CD4-positive, alpha-beta T cell treated with Interleukin-17A for 1 hour (primary cell): ENCODE measurements at regions not wholly inside any gene's neighbourhood (a gene's known extent, or its start where the extent isn't known, plus 50 kb on each side); places are given as distances from the start of the nearest gene placed in this dataset.
"Not testable (repeated sequence)": the region's sequence is repeated elsewhere in the genome, so short reads cannot be mapped to it uniquely, and the experiment has no call there.

ENCODE experiments used
- DNase-seq: peaks from one replicate; pipeline ENCODE4 v3.0.0-alpha.2; 2020

- DNase-seq, result not testable (repeated sequence)
Measured at GRCh38 chr7:66459783-66460413, 168.8 kb upstream of the KCTD7 start.

- no peak for DNase-seq
Measured at GRCh38 chr7:66460921-66461361, 167.7 kb upstream of the KCTD7 start.

- not testable (repeated sequence) for DNase-seq
Measured at GRCh38 chr7:66461397-66461796, 167.3 kb upstream of the KCTD7 start.

- DNase-seq, result not testable (repeated sequence)
Measured at GRCh38 chr7:66462831-66463230, 165.8 kb upstream of the KCTD7 start.

GRCh38 chr7:66464059-66464458, 164.6 kb upstream of the KCTD7 start:
- no peak for DNase-seq

- DNase-seq, result no peak
Measured at GRCh38 chr7:66466081-66466600, 162.5 kb upstream of the KCTD7 start.

GRCh38 chr7:66467887-66468286, 160.8 kb upstream of the KCTD7 start:
- DNase-seq, result no peak

- DNase-seq, result not testable (repeated sequence)
Measured at GRCh38 chr7:66473064-66473463, 155.6 kb upstream of the KCTD7 start.

- DNase-seq, result no peak
Measured at GRCh38 chr7:66474441-66474840, 154.2 kb upstream of the KCTD7 start.

GRCh38 chr7:66476056-66476455, 152.6 kb upstream of the KCTD7 start:
- DNase-seq, result not testable (repeated sequence)

GRCh38 chr7:66477822-66478397, 150.8 kb upstream of the KCTD7 start:
- not testable (repeated sequence) for DNase-seq

GRCh38 chr7:66481229-66481628, 147.5 kb upstream of the KCTD7 start:
- not testable (repeated sequence) for DNase-seq

GRCh38 chr7:66489065-66489464, 139.6 kb upstream of the KCTD7 start:
- DNase-seq, result not testable (repeated sequence)

GRCh38 chr7:66489741-66490140, 138.9 kb upstream of the KCTD7 start:
- DNase-seq, result not testable (repeated sequence)

GRCh38 chr7:66490979-66491378, 137.7 kb upstream of the KCTD7 start:
- not testable (repeated sequence) for DNase-seq

GRCh38 chr7:66492405-66492804, 136.3 kb upstream of the KCTD7 start:
- not testable (repeated sequence) for DNase-seq

GRCh38 chr7:66493235-66494205, 135.2 kb upstream of the KCTD7 start:
- peak; percentile 97 for DNase-seq

GRCh38 chr7:66497346-66497745, 131.3 kb upstream of the KCTD7 start:
- no peak for DNase-seq

- no peak for DNase-seq
Measured at GRCh38 chr7:66500087-66500486, 128.6 kb upstream of the KCTD7 start.

- no peak for DNase-seq
Measured at GRCh38 chr7:66502230-66503035, 126.2 kb upstream of the KCTD7 start.

- DNase-seq, result no peak
Measured at GRCh38 chr7:66503036-66503370, 125.7 kb upstream of the KCTD7 start.

GRCh38 chr7:66503551-66504031, 125.1 kb upstream of the KCTD7 start:
- no peak for DNase-seq
